K562 (cell line): ENCODE measurements at regions not wholly inside any gene's neighbourhood (a gene's known extent, or its start where the extent isn't known, plus 50 kb on each side); places are given as distances from the start of the nearest gene placed in this dataset.

ENCODE experiments used
- ATAC-seq: fragments of 200-7000 bp; cut with Tn5 transposase; 3 replicates; pipeline ENCODE4 v1.9.1; 2020; ENCODE audit warnings: moderate library complexity
- BruUV-seq: library from RNA; stranded (reverse); fragments of 400-500 nt; replicated peaks from 2 replicates; lab custom pipeline; 2021; lab: Mats Ljungman, UMichigan
- CTCF ChIA-PET: fragments of 300-600 bp; formaldehyde crosslinking; extraction: SDS; loops from one replicate; lab custom pipeline; 2021; ENCODE audit warnings: low intra/inter-chr PET ratio; lab: Yijun Ruan, JAX
- POLR2A ChIA-PET: fragments of 300-600, 350-650 bp; sonication (Branson Sonifier 250); formaldehyde crosslinking; extraction: SDS; loops from one replicate; lab custom pipeline; 2021; ENCODE audit warnings: antibody characterized with exemption, inconsistent platforms; lab: Yijun Ruan, JAX
- DNase-seq, 4 experiments: peaks; one replicate each; pipeline versions ENCODE4 v3.0.0 to v3.0.0-alpha.2; 2011 to 2018; ENCODE audit warnings: low spot score in 3 of 4, mixed read lengths in 3 of 4; ENCODE audit errors: extremely low read depth in 1 of 4
- FAIRE-seq: peaks from 2 replicates; lab custom pipeline; 2011; peaks lifted over from hg19 to GRCh38; lab: Jason Lieb, UNC
- H2AFZ ChIP-seq: 2 replicates; pipeline ENCODE4 v1.6.0; 2011; ENCODE audit warnings: low read depth, low read length, control low read depth, inconsistent platforms
- H3K27ac ChIP-seq: fragments of 200-600 bp; 3 replicates; pipeline ENCODE4 v1.8.0; 2011; ENCODE audit warnings: low read depth, mild to moderate bottlenecking, control low read depth, inconsistent platforms, low read length, moderate library complexity, mixed read lengths; ENCODE audit errors: extremely low read depth
- H3K27me3 ChIP-seq, 2 experiments: fragments of 300-600 bp in 1 of 2; 2 replicates in 1 of 2; 3 replicates in 1 of 2; pipeline versions ENCODE4 v1.6.0 to v1.8.0; 2011; ENCODE audit warnings: inconsistent platforms in 2 of 2, low read length in 2 of 2, mild to moderate bottlenecking in 1 of 2, mixed read lengths in 1 of 2, moderate library complexity in 1 of 2; ENCODE audit not compliant: control insufficient read depth in 2 of 2, insufficient read depth in 2 of 2
- H3K36me3 ChIP-seq: fragments of 300-600 bp; 3 replicates; pipeline ENCODE4 v1.8.0; 2011; ENCODE audit warnings: mild to moderate bottlenecking, low read length, inconsistent platforms; ENCODE audit not compliant: control insufficient read depth, insufficient read depth
- H3K4me1 ChIP-seq, 2 experiments: fragments of 200-600 bp in 1 of 2; replicated peaks in 1 of 2; 2 replicates in 1 of 2; 3 replicates in 1 of 2; pipeline versions ENCODE4 v1.5.1 to v1.8.0; 2011; ENCODE audit warnings: inconsistent platforms in 2 of 2, low read length in 2 of 2, mild to moderate bottlenecking in 1 of 2, mixed read lengths in 1 of 2, moderate library complexity in 1 of 2; ENCODE audit not compliant: control insufficient read depth in 2 of 2, insufficient read depth in 2 of 2
- H3K4me2 ChIP-seq: 2 replicates; pipeline ENCODE4 v1.6.1; 2011; ENCODE audit warnings: low read length, control low read depth, inconsistent platforms, mixed read lengths; ENCODE audit not compliant: insufficient read depth
- H3K4me3 ChIP-seq: fragments of 200-600 bp; sonication (generic), shearing (Covaris generic); 2 replicates; pipeline ENCODE4 v1.5.1; 2016; ENCODE audit warnings: control low read depth, inconsistent platforms
- H3K79me2 ChIP-seq: fragments of 200-600 bp; 3 replicates; pipeline ENCODE4 v1.8.0; 2011; ENCODE audit warnings: low read length, inconsistent platforms; ENCODE audit not compliant: control insufficient read depth, insufficient read depth
- H3K9ac ChIP-seq, 2 experiments: 2 replicates each; pipeline versions ENCODE4 v1.6.0 to v1.6.1; 2011; ENCODE audit warnings: low read depth in 2 of 2, low read length in 2 of 2, control low read depth in 1 of 2, inconsistent platforms in 1 of 2, mild to moderate bottlenecking in 1 of 2, mixed read lengths in 1 of 2; ENCODE audit not compliant: insufficient read depth in 1 of 2
- H3K9me1 ChIP-seq: one replicate; pipeline ENCODE4 v1.6.0; 2011; ENCODE audit warnings: inconsistent platforms, mild to moderate bottlenecking, low read length, moderate library complexity; ENCODE audit not compliant: control insufficient read depth, insufficient read depth
- H3K9me3 ChIP-seq: replicated peaks from 2 replicates; pipeline ENCODE4 v1.5.1; 2011; ENCODE audit warnings: low read depth, low read length, inconsistent platforms; ENCODE audit not compliant: control insufficient read depth, insufficient read depth
- H4K20me1 ChIP-seq: replicated peaks from 2 replicates; pipeline ENCODE4 v1.6.1; 2011; ENCODE audit warnings: low read length, inconsistent platforms, mixed read lengths; ENCODE audit not compliant: control insufficient read depth, insufficient read depth
- BRF1 ChIP-seq: IDR thresholded peaks from 3 replicates; pipeline ENCODE4 v1.6.1; 2011; ENCODE audit warnings: borderline replicate concordance, mild to moderate bottlenecking; ENCODE audit not compliant: insufficient read length; ENCODE audit errors: extremely low read depth
- CBX3 ChIP-seq, 2 experiments: IDR thresholded peaks; 1 replicate in 1 of 2; 2 replicates in 1 of 2; pipeline ENCODE4 v1.6.1; 2012; ENCODE audit warnings: inconsistent platforms in 2 of 2, low read length in 2 of 2, borderline replicate concordance in 1 of 2, control low read depth in 1 of 2
- GABPB2 ChIP-seq: fragments of 250-450 bp; sonication (Bioruptor Pico); conservative IDR thresholded peaks from 2 replicates; pipeline ENCODE4 v1.5.1; 2021; ENCODE audit warnings: mild to moderate bottlenecking
- HMGXB4 ChIP-seq: sonication (generic); formaldehyde crosslinking; IDR thresholded peaks from 2 replicates; pipeline ENCODE4 v1.8.1; 2023; ENCODE audit warnings: mild to moderate bottlenecking, missing genetic modification reagents
- KDM4B ChIP-seq, 2 experiments: fragments of 450-650 bp in 1 of 2; sonication (generic) in 1 of 2; IDR thresholded peaks; 2 replicates each; pipeline ENCODE4 v1.6.1; 2016 to 2017; ENCODE audit warnings: borderline replicate concordance in 2 of 2, antibody characterized with exemption in 1 of 2, low read depth in 1 of 2, mild to moderate bottlenecking in 1 of 2
- MAFK ChIP-seq: IDR thresholded peaks from 2 replicates; pipeline ENCODE4 v1.6.1; 2011; ENCODE audit warnings: low read length, improper control_type of control experiment
- MYBL2 ChIP-seq, 2 experiments: fragments of 450-650 bp in 1 of 2; sonication (generic) in 1 of 2; formaldehyde crosslinking in 1 of 2; IDR thresholded peaks; 2 replicates each; pipeline versions ENCODE4 v1.6.1 to v1.8.1; 2017 to 2022; ENCODE audit warnings: borderline replicate concordance in 1 of 2, inconsistent platforms in 1 of 2, low read depth in 1 of 2, mild to moderate bottlenecking in 1 of 2, missing genetic modification reagents in 1 of 2, moderate library complexity in 1 of 2
- NFE2 ChIP-seq: IDR thresholded peaks from 2 replicates; pipeline ENCODE4 v1.6.1; 2014; ENCODE audit warnings: antibody characterized with exemption, low read depth
- NR4A1 ChIP-seq, 2 experiments: fragments of 250-450 bp in 1 of 2; fragments of 450-650 bp in 1 of 2; sonication (Bioruptor Pico) in 1 of 2; IDR thresholded peaks; 2 replicates each; pipeline versions ENCODE4 v1.4.0 to v1.6.1; 2016 to 2020; ENCODE audit warnings: mild to moderate bottlenecking in 2 of 2, missing compliant biosample characterization in 1 of 2, missing genetic modification characterization in 1 of 2, moderate library complexity in 1 of 2
- PML ChIP-seq: IDR thresholded peaks from 2 replicates; pipeline ENCODE4 v1.6.1; 2012; ENCODE audit warnings: low read length, inconsistent platforms
- TFAP4 ChIP-seq: sonication (generic); formaldehyde crosslinking; IDR thresholded peaks from 2 replicates; pipeline ENCODE4 v1.8.0; 2022; ENCODE audit warnings: missing genetic modification reagents, mild to moderate bottlenecking, moderate library complexity, borderline replicate concordance
- UBTF ChIP-seq, 2 experiments: IDR thresholded peaks; 2 replicates each; pipeline ENCODE4 v1.6.1; 2012; ENCODE audit warnings: improper control_type of control experiment in 2 of 2, low read depth in 2 of 2, low read length in 2 of 2, borderline replicate concordance in 1 of 2
- ZNF79 ChIP-seq: fragments of 250-450 bp; sonication (Bioruptor Pico); IDR thresholded peaks from 2 replicates; pipeline ENCODE4 v1.4.0; 2020; ENCODE audit warnings: low read depth, mild to moderate bottlenecking, moderate library complexity
- WGBS: fragments of 100-300 bp; shearing (Covaris generic); methylation state at CpG from one replicate; pipeline ENCODE4 v1.1.6; 2016; ENCODE audit warnings: low coverage, mixed read lengths; ENCODE audit not compliant: insufficient coverage; ENCODE audit errors: missing lambda C conversion rate; 5-methylcytosine and 5-hydroxymethylcytosine counted together
- in situ Hi-C: fragments of 300-500 bp; cut with MboI; formaldehyde crosslinking; loops from 4 replicates; pipeline ENCODE4 v1.15.0; 2018; ENCODE audit warnings: inconsistent platforms, mixed read lengths
- intact Hi-C: fragments of 100-400 bp; cut with micrococcal nuclease; formaldehyde crosslinking; loops from 2 replicates; pipeline ENCODE4 v1.14.2; 2022

GRCh38 chr7:21172800-21173199 lies 255.1 kb upstream of the SP4 start:
- BruUV-seq, result no TSS peak
- ChIA-PET POLR2A (no interaction called here), CTCF (no interaction called here)
- DNase-seq (no peak), ATAC-seq (no peak), FAIRE-seq (no peak)
- no peaks in the 10 kb centered on the region for H3K36me3 ChIP-seq
- H3K27ac ChIP-seq, result no peak overlapping the region
- no peak overlapping the region for H3K4me2 ChIP-seq
- H3K9ac ChIP-seq, result no peak overlapping the region
- WGBS, result 3% methylated on average over 6 of the region's 6 CpGs
- H4K20me1 ChIP-seq, result no peaks in the 10 kb centered on the region
- H3K9me1 ChIP-seq, result no peaks in the 10 kb centered on the region
- in situ Hi-C loops, result no loop called here
- H2AFZ ChIP-seq, result no peak overlapping the region
- H3K79me2 ChIP-seq, result no peaks in the 10 kb centered on the region
- no peaks in the 10 kb centered on the region for H3K4me1 ChIP-seq
- H3K4me3 ChIP-seq, result no peak overlapping the region
- intact Hi-C loops, result no loop called here
- no peaks in the 10 kb centered on the region for H3K9me3 ChIP-seq
- H3K27me3 ChIP-seq, result peaks cover 3 to 24% of the 10 kb centered on the region in 2 experiments; a peak in 2 of 5 replicates
- TF ChIP-seq ZNF79 (CRISPR knock-in tag) (no peak), PML (no peak), TFAP4 (CRISPR knock-in tag) (no peak), BRF1 (no peak), NR4A1 (CRISPR knock-in tag; IDR thresholded peaks at IDR 0.05) (no peak), NR4A1 (tag; IDR thresholded peaks at IDR 0.05) (no peak), NFE2 (no peak), MAFK (no peak), HMGXB4 (CRISPR knock-in tag) (no peak), GABPB2 (CRISPR knock-in tag) (no peak), CBX3 (IDR thresholded peaks at IDR 0.05; ENCODE audit: borderline replicate concordance in 1 of 2, low read length in 2 of 2) (no peak), MYBL2 (IDR thresholded peaks at IDR 0.05; ENCODE audit: low read depth) (no peak), MYBL2 (CRISPR knock-in tag; IDR thresholded peaks at IDR 0.05; ENCODE audit: borderline replicate concordance) (no peak), KDM4B (IDR thresholded peaks at IDR 0.05; ENCODE audit: borderline replicate concordance in 2 of 2, low read depth in 1 of 2) (no peak), UBTF (IDR thresholded peaks at IDR 0.05; ENCODE audit: borderline replicate concordance in 1 of 2, low read depth in 2 of 2, low read length in 2 of 2) (no peak)
